Activated T-helper 1 cell treated with anti-CD3 and anti-CD28 coated beads, Interleukin-2, amount 50 U/mL, for 16 hours (primary cell): ENCODE measurements at regions not wholly inside any gene's neighbourhood (a gene's known extent, or its start where the extent isn't known, plus 50 kb on each side); places are given as distances from the start of the nearest gene placed in this dataset.

Source experiments
- DNase-seq, 2 donors: peaks; one replicate each; pipeline ENCODE4 v3.0.0-alpha.2; 2020; ENCODE audit warnings: low read depth in 1 of 2, low spot score in 1 of 2

GRCh38 chr2:118699447-118700175 is 147.8 kb downstream of the EN1 start:
- no peak for DNase-seq

DNA sequence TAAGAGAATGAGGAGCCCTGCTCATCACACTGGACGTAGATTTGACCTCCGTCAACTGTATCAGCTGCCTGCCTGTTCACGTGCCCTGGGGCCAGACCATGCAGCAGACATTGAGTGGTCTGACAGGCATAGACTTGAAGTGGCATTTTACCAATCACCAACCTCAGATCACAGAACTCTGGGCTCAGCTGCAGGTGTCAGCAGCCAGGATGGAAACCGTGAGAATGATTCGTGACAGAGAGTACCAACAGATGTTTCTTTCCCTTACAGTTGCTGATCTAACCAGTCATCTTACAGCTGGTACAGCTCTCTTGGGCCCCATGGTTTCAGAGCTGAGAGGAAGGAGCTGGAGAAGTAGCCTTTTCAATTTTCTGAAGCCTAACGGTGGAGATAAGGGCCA is 148.9 kb downstream of the EN1 start:
- no peak for DNase-seq

DNA sequence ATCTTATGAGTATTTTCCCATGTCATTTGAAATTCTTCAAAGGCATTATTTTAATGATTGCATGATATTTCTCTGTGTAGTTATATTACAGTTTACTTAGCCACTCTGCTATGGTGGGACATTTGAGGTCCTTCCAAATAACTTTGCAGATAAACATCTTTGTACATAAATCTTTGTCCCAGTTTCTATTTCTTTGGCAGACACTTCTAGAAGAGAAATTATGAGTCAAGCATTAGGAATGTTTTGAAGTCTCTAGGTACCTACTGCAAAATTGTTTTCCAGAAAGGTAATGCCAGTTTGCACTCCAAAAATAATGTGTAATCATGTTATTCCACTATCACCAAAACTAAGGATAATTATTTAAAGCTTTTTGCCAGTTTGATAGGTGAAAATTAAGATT is 149.7 kb downstream of the EN1 start:
- DNase-seq: no peak

DNA sequence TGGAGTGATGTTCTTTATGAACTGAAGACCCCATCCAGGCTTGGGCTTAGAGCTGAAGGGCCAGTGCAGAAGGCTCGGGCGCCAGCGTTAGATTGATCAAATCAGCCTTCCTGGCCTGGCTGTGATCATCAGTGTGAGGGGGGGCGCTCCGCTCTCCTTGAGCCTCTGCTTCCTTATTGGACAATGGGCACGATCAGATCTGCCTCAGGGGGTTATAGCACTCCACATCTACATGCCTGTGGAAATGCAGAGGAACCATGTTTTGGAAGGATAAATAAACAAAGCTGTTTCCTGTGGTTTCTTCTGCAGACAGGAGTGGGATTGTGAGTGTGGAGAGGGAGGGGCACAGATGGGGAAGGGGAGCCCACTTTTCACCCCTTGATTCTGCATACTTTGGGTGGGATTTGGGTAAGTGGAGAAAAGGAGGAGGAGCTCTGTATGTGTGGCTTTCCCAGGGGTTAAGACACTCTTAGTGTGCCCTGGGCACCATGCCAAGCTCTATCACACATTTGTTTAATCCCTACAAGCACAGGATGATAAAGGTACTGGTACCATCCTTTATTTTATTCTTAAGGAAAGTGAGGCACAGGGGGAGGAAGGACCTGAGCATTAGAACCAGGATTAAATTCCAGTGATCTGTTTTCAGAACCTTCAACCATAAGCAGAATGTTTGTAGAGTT is 150.5 kb downstream of the EN1 start:
- no peak for DNase-seq

GRCh38 chr2:118693287-118693822 is 154.1 kb downstream of the EN1 start:
- DNase-seq: no peak

GRCh38 chr2:118689874-118690273 is 157.6 kb downstream of the EN1 start:
- DNase-seq: no peak

GRCh38 chr2:118689456-118689855 is 158.0 kb downstream of the EN1 start:
- DNase-seq: no peak

DNA sequence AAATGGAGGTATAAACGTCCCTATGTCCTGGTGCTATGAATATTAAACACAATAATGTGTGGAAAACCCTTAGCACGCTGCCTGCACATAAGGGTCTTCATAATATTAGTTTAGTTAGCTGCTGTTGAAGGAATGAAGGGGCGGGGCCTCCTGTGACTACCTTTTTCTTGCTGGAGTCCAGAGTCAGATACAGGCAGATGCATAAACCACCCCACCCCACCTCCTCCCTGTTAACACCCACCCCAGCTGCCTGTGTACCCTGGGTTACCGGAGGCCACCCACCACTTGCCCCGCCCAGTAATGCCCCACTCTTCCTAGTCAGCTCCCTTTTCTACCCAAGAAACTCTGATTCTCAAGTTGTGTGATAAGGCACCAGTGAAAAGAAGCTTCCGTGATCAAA is 158.4 kb downstream of the EN1 start:
- DNase-seq: no peak

- no peak for DNase-seq
Observed at GRCh38 chr2:118687698-118688097, 159.8 kb downstream of the EN1 start.

GRCh38 chr2:118687192-118687591 is 160.3 kb downstream of the EN1 start:
- no peak for DNase-seq

- no peak for DNase-seq
Observed at GRCh38 chr2:118686346-118686745, 161.1 kb downstream of the EN1 start.

- no peak for DNase-seq
Observed at GRCh38 chr2:118683460-118683859, 164.0 kb downstream of the EN1 start.

GRCh38 chr2:118678985-118679384 is 168.5 kb downstream of the EN1 start:
- DNase-seq: no peak

GRCh38 chr2:118677546-118677945 is 169.9 kb downstream of the EN1 start:
- DNase-seq: no peak

DNA sequence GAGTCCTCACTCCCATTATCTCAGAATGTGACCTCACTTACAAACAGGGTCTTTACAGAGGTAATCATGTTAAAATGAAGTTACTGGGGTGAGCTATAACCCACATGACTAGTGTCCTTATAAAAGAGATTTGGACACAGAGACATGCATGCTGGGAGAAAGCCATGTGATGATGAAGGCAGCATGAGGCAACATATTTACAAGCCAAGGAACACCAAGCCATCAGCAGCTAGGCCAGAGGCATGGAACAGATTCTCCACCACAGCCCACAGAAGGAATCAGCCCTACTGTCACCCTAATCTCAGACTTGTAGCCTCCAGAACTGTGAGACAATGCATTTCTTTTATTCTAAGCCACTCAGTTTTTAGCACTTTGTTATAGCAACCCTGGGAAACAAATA is 171.9 kb downstream of the EN1 start:
- DNase-seq: no peak

DNA sequence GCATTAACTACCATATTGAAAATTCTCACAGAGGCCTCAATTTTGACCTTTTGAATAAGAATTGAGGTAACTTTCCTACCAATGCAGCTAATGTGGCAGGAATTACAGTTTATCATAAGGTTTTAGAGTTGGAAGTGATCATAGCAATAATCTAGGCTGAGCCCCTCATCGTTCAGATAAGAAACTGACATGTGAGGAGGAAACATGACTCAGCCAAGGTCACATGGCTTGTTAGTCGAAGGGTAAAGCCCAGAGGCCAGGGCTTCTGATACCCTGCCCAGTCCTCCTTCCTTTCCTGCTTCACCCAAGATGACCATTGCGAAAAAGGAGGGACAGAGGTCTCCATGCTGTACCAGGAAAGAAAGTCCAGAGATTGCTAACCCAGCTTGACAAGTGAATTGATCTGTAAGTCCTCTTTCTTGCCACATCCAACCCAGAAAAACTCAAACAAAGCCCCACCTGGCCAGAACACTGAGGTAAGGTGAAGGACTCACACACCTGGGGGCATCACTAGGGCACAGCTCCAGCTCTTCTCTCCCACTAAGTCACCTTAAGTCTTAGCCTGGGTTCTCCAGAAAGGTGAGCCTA is 174.8 kb downstream of the EN1 start:
- DNase-seq: no peak

DNA sequence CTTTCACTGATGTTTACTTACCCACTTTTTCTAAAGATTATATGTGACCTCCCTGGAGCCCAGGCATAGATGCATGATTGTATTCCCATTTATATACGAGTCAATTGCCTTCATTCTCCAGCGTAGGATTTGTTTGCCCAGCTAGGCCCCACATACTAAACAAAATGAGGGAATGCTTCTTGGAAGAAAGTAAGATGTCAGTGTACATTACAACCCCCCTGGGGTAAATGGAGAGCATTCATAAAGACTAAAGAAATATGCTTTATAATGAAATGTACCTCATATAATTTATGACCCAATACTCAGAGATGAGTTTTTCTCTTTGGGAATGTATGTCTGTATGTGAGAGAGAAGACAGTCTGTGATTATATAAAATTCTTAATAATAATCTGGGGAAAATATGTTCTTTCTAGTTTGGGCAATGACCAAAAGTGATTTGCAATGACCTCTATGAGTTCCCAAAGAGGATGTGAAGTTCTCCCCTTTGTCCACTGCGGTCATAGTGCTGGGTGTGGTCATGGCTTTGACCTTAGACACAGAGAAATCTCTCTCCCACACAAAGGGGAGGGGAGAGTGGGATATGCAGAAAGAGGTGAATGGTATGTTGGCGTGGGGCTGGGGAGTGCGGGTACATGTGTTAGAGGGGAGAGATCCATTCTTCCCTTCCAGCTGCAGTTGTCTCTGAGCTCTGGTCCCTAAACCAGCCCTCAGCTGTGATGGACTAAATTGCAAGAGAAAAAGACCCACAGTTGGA is 175.6 kb downstream of the EN1 start:
- no peak for DNase-seq

- DNase-seq: no peak
Observed at GRCh38 chr2:118670838-118671237, 176.6 kb downstream of the EN1 start.

DNA sequence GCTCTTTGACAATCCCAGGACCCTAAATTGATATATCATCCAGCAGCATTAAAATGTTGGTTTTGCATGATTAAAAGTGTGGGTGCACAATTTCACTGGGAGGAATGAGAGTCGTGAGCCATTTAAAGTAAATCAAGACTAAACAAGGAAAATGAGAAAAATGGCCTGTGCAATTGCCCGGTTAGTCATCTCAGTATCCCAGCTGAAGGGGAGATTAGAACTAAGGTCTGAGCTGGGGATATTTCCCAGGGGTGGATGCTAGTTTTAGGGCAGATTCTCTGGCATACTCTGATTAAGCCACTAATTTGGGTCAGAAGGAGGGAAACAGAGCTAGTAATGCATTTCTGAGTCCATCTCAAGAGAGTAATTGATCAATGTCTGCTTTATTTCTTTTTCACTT is 177.2 kb downstream of the EN1 start:
- DNase-seq: no peak

DNA sequence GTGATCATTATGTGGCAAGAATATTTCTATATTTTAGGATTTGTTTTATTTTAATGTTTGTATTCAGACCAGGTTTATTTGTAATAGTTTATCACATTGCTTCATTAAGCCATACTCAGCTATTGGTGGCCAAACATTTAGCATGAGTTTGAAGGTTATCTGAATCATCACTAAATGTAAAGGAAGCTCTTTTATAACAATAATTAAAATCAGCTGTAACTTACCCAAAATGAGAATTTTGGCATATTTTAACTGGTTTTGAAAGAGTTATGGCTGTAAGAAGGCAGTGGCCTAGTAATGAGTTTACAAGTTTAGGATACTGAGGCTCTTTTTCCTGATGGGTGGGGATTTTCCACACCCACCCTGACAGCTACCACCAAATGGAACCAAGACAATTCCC is 177.8 kb downstream of the EN1 start:
- DNase-seq: no peak
